ENCODE measurements at regions not wholly inside any gene's neighbourhood (a gene's known extent, or its start where the extent isn't known, plus 50 kb on each side); places are given as distances from the start of the nearest gene placed in this dataset.

- no peak for DNase-seq
These were observed 179.1 kb upstream of the FAT4 start for GRCh38 chr4:125135652-125136051.

- no peak for DNase-seq
These were observed 182.0 kb upstream of the FAT4 start for GRCh38 chr4:125132729-125133128.

- DNase-seq, result no peak
These were observed 182.7 kb upstream of the FAT4 start for GRCh38 chr4:125131891-125132680.

GRCh38 chr4:125125276-125125675 lies 189.5 kb upstream of the FAT4 start:
- DNase-seq, result no peak

GRCh38 chr4:125123570-125124109 lies 191.1 kb upstream of the FAT4 start:
- DNase-seq, result no peak

- DNase-seq, result no peak
These were observed 193.2 kb upstream of the FAT4 start for GRCh38 chr4:125121581-125121980.

- no peak for DNase-seq
These were observed 198.3 kb upstream of the FAT4 start for GRCh38 chr4:125116431-125116830.

GRCh38 chr4:125115941-125116340 lies 198.8 kb upstream of the FAT4 start:
- DNase-seq, result no peak

GRCh38 chr4:125115476-125115875 lies 199.3 kb upstream of the FAT4 start:
- DNase-seq, result no peak

- DNase-seq, result no peak
These were observed 202.2 kb upstream of the FAT4 start for GRCh38 chr4:125112536-125112935.

GRCh38 chr4:125111323-125111722 lies 203.4 kb upstream of the FAT4 start:
- DNase-seq, result no peak

GRCh38 chr4:125105561-125105960 lies 209.2 kb upstream of the FAT4 start:
- DNase-seq, result no peak

GRCh38 chr4:125104616-125105015 lies 210.1 kb upstream of the FAT4 start:
- no peak for DNase-seq

GRCh38 chr4:125101719-125102118 lies 213.0 kb upstream of the FAT4 start:
- DNase-seq, result no peak

GRCh38 chr4:125097729-125098128 lies 217.0 kb upstream of the FAT4 start:
- no peak for DNase-seq

- no peak for DNase-seq
These were observed 218.1 kb upstream of the FAT4 start for GRCh38 chr4:125096662-125097061.

GRCh38 chr4:125091541-125091940 lies 223.2 kb upstream of the FAT4 start:
- DNase-seq, result no peak

- no peak for DNase-seq
These were observed 223.7 kb upstream of the FAT4 start for GRCh38 chr4:125091101-125091500.

GRCh38 chr4:125084608-125085007 lies 230.1 kb upstream of the FAT4 start:
- no peak for DNase-seq

GRCh38 chr4:125082729-125083417 lies 231.9 kb upstream of the FAT4 start:
- DNase-seq, result no peak

- no peak for DNase-seq
These were observed 242.5 kb upstream of the FAT4 start for GRCh38 chr4:125072269-125072668.

- no peak for DNase-seq
These were observed 243.9 kb upstream of the FAT4 start for GRCh38 chr4:125070861-125071260.

- no peak for DNase-seq
These were observed 252.4 kb upstream of the FAT4 start for GRCh38 chr4:125062115-125063050.
